Gastrocnemius medialis (tissue), 4 donors: ENCODE measurements at regions not wholly inside any gene's neighbourhood (a gene's known extent, or its start where the extent isn't known, plus 50 kb on each side); places are given as distances from the start of the nearest gene placed in this dataset.

Experiments used
- ATAC-seq, 2 donors: fragments of 150-250 bp; one replicate each; pipeline ENCODE4 v1.9.1; 2016
- DNase-seq, 2 donors: peaks; one replicate each; pipeline ENCODE4 v3.0.0-alpha.2; 2019
- H3K27ac ChIP-seq, 4 donors: fragments of 200-600 bp; sonication (generic); 1 replicate in 1 of 4; 2 replicates in 3 of 4; pipeline ENCODE4 v1.5.1; 2016 to 2018; ENCODE audit warnings: mild to moderate bottlenecking in 2 of 4, moderate library complexity in 1 of 4
- H3K27me3 ChIP-seq, 3 donors: fragments of 200-600 bp; sonication (generic) in 2 of 3; 1 replicate in 1 of 3; 2 replicates in 2 of 3; pipeline versions ENCODE4 v1.5.1 to v1.6.0; 2016 to 2019; ENCODE audit warnings: mild to moderate bottlenecking in 1 of 3, moderate library complexity in 1 of 3
- H3K36me3 ChIP-seq, 2 donors: fragments of 200-600 bp; sonication (generic) in 1 of 2; one replicate each; pipeline ENCODE4 v1.5.1; 2017 to 2018
- H3K4me1 ChIP-seq, 2 donors: fragments of 200-600 bp; sonication (generic) in 1 of 2; one replicate each; pipeline ENCODE4 v1.5.1; 2016 to 2017; ENCODE audit warnings: mild to moderate bottlenecking in 2 of 2
- H3K4me3 ChIP-seq, 4 donors: fragments of 200-600 bp; sonication (generic) in 3 of 4; 1 replicate in 1 of 4; 2 replicates in 3 of 4; pipeline ENCODE4 v1.5.1; 2016 to 2019; ENCODE audit warnings: mild to moderate bottlenecking in 2 of 4
- H3K9me3 ChIP-seq, 3 donors: fragments of 200-600 bp; sonication (generic) in 2 of 3; 1 replicate in 1 of 3; 2 replicates in 2 of 3; pipeline ENCODE4 v1.5.1; 2016 to 2019
- CTCF ChIP-seq, 5 experiments: fragments of 450-650 bp in 3 of 5; fragments of 200-600 bp in 2 of 5; sonication (generic) in 2 of 5; IDR thresholded peaks in 4 of 5; conservative IDR thresholded peaks in 1 of 5; 1 replicate in 4 of 5; 2 replicates in 1 of 5; pipeline ENCODE4 v1.5.1; 2016 to 2019; ENCODE audit warnings: antibody characterized with exemption in 5 of 5, mild to moderate bottlenecking in 3 of 5, moderate library complexity in 3 of 5
- POLR2A ChIP-seq, 2 donors: fragments of 450-650 bp; IDR thresholded peaks; one replicate each; pipeline ENCODE4 v1.6.1; 2017; ENCODE audit warnings: antibody characterized with exemption in 2 of 2, mild to moderate bottlenecking in 2 of 2, moderate library complexity in 2 of 2
- in situ Hi-C, 4 donors: fragments of 200-750 bp; cut with MboI; loops; one replicate each; pipeline versions ENCODE4 v1.15.0 to v1.8.0; 2017; ENCODE audit warnings: low sequenced_read_pairs in 4 of 4
- intact Hi-C: fragments of 100-400 bp; cut with DNase I; formaldehyde crosslinking; loops from one replicate; pipeline ENCODE4 v1.15.1; 2023; ENCODE audit warnings: low total_unique reads

DNA sequence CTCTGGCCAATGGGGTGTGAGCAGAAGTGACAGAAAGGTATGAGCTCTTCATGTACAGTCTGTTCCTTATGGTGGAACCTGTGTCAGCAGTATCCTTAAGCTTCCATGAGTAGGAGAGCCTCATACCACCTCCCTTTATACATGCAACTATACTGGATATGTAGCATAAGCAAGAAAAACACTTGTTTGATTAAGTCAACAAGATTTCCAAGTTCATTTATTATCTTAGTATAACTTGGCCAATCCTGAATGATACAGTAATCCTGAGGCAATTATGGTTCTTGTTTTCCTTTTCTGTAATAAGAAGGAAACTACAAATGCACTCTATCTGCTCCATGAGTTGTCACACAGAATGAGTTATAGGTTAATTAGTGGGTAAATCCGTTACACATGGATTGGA lies 409.6 kb upstream of the ID4 start:
- no peaks in the 10 kb centered on the region for H3K36me3 ChIP-seq
- no peak overlapping the region for H3K4me3 ChIP-seq
- no peaks in the 10 kb centered on the region for H3K9me3 ChIP-seq
- TF ChIP-seq CTCF (IDR thresholded peaks at IDR 0.05 in 4 of 5, conservative IDR thresholded peaks at IDR 0.05 in 1 of 5) (no peak), POLR2A (IDR thresholded peaks at IDR 0.05) (no peak)
- H3K4me1 ChIP-seq = no peaks in the 10 kb centered on the region
- DNase-seq (no peak), ATAC-seq (no peak)
- H3K27ac ChIP-seq = no peak overlapping the region
- intact Hi-C loops = no loop called here
- in situ Hi-C loops = no loop called here
- H3K27me3 ChIP-seq = no peaks in the 10 kb centered on the region

- no peak for ATAC-seq
Observed at GRCh38 chr6:19432966-19433498, 404.1 kb upstream of the ID4 start.

GRCh38 chr6:19434065-19434464 lies 403.1 kb upstream of the ID4 start:
- Histone ChIP-seq H3K4me3 (no peak overlapping the region), H3K27me3 (no peaks in the 10 kb centered on the region), H3K27ac (no peak overlapping the region), H3K36me3 (no peaks in the 10 kb centered on the region), H3K9me3 (no peaks in the 10 kb centered on the region), H3K4me1 (no peaks in the 10 kb centered on the region)
- in situ Hi-C loops (no loop called here), intact Hi-C loops (no loop called here)
- no peak for TF ChIP-seq CTCF (IDR thresholded peaks at IDR 0.05 in 4 of 5, conservative IDR thresholded peaks at IDR 0.05 in 1 of 5)
- no peak for DNase-seq
- ATAC-seq = no peak

More at GRCh38 chr6:19432966-19433498, 404.1 kb upstream of the ID4 start:
- no peak for DNase-seq
- no peak overlapping the region for H3K4me3 ChIP-seq
- H3K36me3 ChIP-seq = no peaks in the 10 kb centered on the region
- TF ChIP-seq CTCF (IDR thresholded peaks at IDR 0.05 in 4 of 5, conservative IDR thresholded peaks at IDR 0.05 in 1 of 5) (no peak), POLR2A (IDR thresholded peaks at IDR 0.05) (no peak)
- in situ Hi-C loops (no loop called here), intact Hi-C loops (no loop called here)
- H3K27ac ChIP-seq = no peak overlapping the region
- H3K27me3 ChIP-seq = no peaks in the 10 kb centered on the region
- H3K4me1 ChIP-seq = no peaks in the 10 kb centered on the region
- H3K9me3 ChIP-seq = no peaks in the 10 kb centered on the region

GRCh38 chr6:19435755-19436154 lies 401.4 kb upstream of the ID4 start:
- H3K27ac ChIP-seq = no peak overlapping the region
- no peak overlapping the region for H3K4me3 ChIP-seq
- in situ Hi-C loops (no loop called here), intact Hi-C loops (no loop called here)
- no peak for TF ChIP-seq CTCF (IDR thresholded peaks at IDR 0.05 in 4 of 5, conservative IDR thresholded peaks at IDR 0.05 in 1 of 5)
- TF ChIP-seq POLR2A (IDR thresholded peaks at IDR 0.05) = no peak
- H3K9me3 ChIP-seq = no peaks in the 10 kb centered on the region
- no peaks in the 10 kb centered on the region for H3K4me1 ChIP-seq
- DNase-seq (no peak), ATAC-seq (no peak)
- no peaks in the 10 kb centered on the region for H3K27me3 ChIP-seq
- no peaks in the 10 kb centered on the region for H3K36me3 ChIP-seq
